ENCODE measurements at regions not wholly inside any gene's neighbourhood (a gene's known extent, or its start where the extent isn't known, plus 50 kb on each side); places are given as distances from the start of the nearest gene placed in this dataset.

DNA sequence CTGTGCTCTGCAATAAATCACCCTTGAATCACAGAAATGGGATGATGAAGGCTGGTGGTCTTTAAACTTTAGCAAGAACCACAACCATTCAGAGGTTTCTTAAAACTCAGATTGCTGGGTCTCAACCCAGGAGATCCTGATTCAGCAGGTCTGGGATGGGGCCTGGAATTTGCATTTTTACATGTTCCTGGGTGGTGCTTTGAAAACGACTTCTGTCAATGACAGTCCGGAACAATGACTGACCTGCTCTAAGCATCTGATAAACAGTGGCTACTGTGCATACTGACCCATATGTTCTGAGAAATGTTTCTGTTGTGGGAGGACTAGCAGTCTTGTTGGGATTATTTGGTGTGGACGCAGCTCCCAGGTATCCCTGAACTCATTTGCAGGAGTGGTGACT, 92.7 kb downstream of the GADD45G start:
- DNase-seq = no peak

DNA sequence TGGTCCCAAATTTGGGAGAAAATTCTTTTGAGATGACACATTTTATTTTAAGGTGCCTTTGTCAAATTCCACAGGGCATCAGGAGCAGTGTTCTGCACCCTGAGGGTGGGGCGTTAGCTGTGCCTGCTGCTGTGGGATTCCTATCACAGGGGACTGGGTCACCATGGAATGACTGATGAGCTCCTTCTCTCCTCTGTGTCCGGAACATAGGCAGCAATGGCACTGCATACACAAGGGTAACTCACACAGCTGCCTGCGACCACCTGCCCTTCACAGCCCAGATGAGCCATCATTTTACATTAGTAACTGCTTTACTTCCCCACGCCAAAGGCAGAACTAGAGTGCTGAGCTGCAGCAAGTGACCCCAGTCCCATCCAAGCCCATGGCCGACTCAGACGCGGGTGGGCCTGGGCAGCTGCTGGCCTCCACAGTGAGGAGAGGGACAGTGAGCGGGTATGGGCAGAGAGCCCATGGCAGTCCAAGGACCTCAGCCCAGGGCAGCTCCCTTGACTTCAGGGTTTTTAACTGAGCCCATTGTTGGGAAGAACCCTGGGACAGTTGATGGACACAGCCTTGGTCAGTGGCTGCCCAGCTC, 93.7 kb downstream of the GADD45G start:
- no peak for DNase-seq

DNA sequence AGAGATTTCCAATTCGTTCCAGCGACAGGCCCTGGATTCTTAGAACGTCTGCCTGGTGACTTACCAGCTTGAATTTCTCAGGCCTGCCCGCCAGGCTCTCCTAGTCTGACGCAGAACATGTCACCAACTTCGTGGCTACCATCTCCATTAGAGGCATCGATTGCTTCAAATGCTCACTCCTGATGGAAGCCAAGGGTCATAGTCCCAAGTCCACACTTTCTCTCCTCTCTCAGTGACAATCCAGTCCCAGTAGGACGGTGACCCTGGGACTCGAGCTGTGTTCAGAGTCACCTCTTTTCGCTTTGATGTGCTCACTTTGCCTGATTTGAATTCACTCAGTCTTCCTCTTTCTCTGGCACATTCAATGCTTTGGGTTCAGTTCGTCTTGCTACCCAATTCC, 94.8 kb downstream of the GADD45G start:
- DNase-seq = no peak

DNA sequence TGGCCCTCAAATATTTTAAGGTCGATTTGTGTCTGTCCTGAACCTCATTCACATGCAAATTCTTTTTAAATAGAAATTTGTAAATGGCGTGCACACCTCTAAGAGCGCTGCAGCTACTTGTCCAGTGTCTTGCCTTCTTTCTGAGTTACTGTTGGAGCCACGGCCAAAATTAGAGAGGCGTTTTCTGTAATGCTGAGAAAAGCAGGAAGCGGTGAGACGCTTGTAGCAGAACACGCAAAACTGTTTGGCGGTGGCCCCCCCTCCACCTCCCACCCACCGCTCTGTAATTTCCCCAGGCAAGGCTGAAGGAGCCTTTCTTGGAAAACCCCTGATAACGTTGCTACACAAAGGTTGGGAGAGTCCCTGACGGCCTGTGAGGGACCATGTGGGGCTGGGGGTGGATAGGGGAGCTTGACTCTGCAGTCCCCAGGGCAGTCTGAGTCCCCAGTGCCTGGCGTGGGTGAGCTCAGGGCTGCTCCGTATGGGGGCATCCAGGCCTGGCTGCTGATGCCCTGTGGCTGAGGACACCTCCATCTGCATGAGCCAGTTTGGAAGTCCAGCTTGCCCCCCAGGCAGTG, 96.5 kb downstream of the GADD45G start:
- peak; percentile 67 for DNase-seq

DNA sequence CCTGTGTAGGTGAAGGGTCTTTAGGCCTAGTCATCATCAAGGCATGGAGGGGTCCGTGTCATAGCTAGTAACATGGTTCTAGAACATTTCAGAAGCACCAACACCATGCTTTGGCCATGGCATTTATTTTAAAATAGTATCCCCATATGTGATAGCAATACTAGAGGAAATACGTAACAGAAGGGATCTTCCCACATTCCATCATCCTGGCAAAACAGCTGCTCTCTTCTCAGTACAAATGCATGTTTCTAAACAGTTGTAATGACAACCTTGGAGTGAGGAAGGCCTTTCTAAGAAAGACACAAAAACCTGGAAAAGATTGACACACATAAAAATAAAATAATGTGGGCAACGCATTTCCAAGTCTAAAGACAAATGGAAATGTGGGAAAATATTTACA, 97.6 kb downstream of the GADD45G start:
- no peak for DNase-seq

DNA sequence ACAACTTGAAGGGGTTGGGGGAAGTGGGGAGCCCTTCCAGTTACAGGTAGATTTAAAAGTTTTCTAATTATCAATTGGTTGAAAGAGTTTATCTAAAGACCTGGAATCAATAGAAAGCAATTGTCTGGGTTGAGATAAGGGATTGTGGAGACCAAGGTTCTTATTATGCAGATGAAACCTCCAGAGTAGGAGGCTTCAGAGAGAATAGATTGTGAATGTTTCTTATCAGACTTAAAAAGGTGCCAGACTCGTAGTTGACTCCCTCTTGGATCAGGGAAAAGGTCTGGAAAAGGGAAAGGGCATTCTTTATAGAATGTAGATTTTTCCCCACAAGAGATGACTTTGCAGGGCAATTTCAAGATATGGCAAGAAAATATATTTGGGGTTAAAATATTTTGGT, 100.8 kb downstream of the GADD45G start:
- DNase-seq = no peak

DNA sequence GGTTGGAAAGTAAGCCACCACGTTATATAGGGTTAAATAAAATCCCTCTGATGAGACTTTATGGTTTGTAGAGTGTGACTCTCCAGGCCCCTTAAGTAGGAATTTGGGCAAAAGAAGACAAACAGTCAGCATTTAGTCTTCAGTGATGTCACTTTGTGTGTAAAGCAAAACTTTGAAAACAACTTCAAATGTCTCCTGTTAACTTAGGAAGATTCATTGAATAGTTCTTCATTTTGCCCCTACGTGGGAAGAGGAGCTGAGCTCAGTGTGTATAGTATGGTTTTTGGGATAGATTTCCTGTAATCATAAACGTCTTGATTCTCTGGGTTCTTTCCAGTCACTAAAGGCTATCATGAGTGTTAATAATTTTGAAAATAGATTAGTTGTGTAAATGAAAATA, 101.3 kb downstream of the GADD45G start:
- no peak for DNase-seq

DNA sequence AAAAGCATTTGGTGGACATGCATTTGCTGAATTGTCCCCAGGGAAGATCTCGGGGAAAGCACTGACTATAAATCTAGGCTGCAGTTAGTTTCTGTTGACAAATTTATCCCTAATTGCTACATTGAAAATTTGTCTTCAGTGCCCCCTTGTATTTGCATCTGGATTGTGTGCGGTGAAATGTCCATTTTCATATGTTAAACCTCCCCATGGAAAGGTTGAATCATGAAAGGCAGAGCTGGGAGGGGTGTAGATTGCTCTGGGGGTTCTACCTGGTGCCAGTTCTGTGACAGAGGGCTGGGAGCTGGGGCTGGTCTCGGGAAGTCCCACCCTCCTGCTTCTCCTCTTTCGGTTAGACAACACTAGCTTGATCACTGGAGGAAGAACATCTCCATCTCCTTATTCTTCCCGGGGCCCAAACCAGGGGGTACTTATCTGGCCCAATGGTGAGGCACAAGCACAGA, 101.9 kb downstream of the GADD45G start:
- DNase-seq = no peak

DNA sequence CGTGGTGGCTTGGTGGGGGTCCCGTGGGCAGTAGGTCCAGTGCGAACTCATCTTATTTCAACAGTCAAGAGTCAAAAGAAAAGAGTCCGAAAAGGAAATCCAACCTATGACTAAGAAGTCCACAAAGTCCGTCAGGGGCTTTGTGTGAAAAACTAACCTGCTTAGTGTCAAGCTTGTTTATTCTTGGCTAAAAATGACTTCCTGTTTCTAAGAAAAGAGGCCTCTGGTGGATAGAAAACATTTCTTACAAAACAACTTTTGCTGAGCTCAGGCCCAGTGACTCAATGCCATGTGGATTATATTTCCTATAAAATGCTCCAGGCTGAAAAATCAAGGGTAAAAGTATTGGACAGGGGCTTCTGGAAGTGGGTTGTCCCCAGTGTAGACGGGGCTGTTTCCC, 105.9 kb downstream of the GADD45G start:
- no peak for DNase-seq

DNA sequence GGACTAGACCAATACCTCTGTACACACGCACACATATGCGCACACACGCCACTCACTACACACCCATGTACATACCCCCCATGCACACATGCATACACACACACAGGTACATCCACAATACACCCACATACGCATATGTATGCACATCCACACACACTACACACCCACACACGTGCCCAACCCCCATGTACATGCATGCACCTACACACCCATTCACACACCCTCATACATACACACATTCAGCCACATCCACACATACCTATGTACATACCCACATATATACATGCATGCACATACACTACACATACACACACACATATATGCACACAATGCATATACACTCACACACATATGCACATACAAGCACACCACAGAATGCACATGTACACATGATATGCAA, 107.1 kb downstream of the GADD45G start:
- DNase-seq = no peak

DNA sequence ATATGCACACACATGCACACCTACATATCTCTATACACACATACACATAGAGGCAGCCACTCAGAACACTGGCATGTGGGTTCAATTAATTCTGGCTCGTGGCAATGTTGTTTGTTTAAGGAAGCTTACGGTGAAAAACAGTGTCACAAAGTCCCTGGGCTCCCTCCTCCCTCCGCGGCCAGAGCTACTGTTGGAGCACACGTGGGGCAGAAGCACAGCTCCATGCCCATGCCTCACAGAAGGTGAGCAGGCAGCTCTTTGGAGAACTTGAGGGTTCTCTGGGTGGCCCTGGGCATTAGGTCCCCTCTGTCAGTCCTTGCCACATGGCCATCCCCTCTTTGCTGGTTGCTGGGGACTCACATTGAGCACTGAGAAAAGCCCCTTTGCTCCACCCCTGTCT, 107.5 kb downstream of the GADD45G start:
- no peak for DNase-seq

DNA sequence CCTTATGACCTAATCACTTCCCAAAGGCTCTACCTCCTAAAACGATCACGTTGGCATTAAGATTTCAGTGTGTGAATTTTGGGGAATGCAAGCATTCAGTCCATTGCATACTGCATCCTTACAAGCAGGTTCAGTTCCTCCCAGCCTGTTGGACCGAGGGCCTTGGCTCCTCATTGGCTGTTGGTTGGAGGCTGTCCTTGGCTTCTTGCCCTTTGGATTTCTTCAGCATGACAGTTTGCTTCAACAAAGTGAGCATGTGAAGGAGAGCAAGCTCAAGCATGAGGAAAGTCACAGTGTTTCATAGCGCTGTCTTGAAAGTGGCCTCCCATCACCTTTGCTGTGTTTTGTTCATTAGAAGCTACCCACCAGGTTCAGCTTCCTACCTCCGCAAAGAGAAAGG, 109.5 kb downstream of the GADD45G start:
- DNase-seq = no peak

DNA sequence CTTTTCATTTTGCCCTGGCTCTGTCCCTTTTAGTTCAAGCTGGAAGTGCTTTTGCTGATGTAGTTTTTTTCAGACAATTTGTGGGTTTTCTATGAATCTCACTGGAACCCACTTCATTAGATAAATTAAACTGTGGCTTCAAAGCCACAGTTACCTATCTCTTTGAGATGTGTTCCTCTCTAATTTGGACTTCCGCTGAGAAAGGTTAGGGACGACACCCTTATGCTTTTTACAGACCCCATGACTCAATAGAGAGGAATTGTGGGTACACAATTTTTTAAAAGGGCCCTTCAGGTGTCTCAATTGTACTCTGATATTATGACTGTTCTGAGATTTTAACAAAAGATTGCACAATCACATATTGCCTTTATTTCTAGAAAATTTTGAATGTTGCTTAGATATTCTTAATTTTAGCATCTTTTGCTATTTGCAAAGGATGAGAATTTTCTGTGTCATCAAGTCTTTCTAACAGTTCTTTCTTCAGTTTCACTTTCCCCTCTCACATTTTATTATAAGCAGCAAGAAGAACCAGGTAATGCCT, 110.6 kb downstream of the GADD45G start:
- DNase-seq = no peak

DNA sequence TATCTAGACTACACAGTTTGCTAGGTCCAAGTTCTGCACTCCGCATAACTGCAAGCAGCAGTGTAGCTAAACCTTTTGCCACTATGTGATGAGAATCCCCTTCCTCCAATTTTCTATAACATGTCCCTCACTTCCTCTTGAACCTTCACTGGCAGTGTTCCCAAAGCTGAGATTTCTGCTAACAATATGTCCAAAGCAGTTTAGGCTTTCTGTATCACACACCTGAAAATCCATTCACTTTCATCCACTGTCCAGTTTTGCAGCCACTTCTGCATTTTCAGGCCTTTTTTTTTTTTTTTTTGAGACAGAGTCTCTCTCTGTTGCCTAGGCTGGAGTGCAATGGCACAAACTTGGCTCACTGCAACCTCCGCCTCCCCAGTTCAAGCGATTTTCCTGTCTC, 111.1 kb downstream of the GADD45G start:
- DNase-seq = no peak

DNA sequence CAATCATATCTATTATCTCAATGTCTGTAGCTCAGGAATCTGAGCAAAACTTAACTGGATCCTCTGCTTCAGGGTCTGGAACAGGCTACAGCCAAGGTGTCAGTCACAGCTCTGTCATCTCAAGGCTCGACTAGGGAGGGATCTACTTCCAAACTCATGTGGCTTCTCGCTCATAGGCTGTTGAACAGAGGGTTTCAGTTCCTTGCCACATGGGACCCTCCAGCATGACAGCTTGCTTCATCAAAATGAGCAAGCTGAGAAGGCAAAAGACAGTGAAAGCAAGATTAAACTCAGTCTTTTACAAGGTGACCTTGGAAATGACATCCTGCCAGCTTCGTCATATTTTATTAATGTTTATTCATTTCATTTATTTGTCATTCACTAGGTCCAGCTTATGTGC, 111.7 kb downstream of the GADD45G start:
- no peak for DNase-seq

DNA sequence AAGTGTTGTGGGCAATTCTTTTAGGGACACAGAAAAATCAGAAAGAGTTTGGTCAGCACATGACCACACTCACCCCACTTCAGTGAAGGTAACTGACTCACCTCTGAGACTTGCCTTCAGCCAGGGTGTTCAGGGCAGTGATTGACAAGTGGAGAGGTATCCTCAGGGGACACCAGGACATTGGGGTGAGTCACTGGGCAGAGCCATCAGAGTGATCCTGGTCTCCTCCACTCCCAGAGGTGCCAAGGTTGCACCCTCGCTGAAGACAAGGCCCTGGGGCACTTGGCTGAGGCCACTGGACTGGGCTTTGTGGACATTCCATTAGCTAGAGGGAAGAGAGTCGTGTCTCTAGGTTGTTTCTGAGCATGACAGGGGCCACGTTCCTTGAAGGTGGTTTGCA, 113.4 kb downstream of the GADD45G start:
- DNase-seq = no peak

DNA sequence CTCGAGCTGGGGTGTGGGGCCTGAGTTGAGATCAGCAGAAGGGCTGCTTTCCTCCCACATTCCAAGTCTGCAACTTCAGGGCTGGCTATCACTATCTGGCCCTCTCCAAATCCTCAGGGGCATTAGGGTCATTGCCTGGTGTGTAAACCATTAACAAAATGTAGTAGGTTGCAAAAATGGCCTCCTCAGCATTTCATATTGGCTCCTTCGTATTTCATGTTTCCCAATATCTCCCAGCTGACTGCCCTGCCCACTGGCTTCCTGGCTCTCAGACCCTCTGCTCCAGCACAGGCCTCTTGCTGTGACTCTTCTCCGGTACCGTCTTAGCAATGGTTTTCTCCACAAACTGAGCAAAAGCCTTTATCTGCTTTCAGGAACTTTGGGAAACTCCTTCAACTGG, 113.8 kb downstream of the GADD45G start:
- no peak for DNase-seq

DNA sequence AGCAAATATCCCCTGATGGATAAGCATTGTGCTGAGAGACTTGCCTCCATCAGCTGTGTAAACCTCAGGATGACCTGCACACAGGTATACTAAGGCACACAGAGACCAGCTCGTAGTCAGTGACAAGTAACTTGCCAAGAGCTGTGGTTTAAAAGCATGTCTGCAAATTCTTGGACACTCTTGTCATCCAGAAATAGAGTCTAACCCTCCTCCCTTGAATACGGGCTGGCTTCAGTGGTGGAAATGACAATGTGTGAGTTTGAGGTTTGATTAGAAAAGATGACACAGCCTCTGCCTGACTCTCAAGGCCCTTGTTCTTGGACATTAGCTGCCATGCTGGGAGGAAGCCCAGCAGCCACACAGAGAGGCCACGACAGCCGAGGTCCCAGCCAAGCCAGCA, 114.4 kb downstream of the GADD45G start:
- DNase-seq = no peak

DNA sequence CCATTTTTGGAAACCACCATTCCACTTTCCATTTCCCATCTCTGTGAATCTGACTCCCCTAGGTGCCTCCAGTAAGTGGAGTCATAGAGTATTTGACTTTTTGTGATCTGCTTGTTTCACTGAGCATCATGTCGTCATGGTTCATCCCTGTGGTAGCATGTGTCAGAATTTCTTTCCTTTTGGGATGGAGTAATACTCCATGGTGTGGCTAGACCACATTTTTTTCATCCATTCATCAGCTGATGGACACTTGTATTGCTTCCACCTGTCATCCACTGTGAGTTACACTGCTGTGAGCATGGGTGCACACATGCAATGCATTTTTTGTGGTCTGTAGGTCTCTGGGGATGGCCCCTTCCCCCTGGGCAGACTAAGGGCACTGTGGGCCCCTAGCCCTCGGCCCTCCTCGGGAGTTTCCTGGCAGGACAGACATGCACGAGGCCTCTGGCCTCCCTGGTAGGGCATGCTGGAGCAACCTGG, 115.9 kb downstream of the GADD45G start:
- DNase-seq = no peak

DNA sequence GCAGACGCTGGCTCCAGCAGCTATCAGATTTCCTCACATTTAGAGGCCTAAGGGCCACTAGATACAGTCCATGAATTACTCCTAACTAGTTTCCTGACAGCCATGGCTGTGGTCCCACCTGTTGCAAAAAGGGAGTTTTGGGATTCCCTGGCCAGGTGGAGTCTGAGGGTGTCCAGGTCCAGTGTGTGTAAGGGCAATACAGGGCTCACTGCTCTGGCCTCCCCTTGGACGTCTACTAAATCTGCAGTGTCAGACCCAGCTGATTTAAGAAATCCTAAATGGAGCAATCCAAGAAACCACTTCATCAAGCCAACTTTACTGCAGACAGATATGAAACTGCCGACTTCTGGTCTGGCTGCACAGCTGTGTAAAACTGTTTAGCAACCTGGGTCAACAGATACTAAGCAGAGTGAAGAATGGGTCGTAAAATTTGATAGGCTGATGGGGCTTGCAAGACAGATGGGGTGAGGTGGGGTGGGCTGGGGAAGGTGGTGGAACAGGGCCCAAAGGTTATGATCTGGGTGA, 116.4 kb downstream of the GADD45G start:
- DNase-seq = no peak

DNA sequence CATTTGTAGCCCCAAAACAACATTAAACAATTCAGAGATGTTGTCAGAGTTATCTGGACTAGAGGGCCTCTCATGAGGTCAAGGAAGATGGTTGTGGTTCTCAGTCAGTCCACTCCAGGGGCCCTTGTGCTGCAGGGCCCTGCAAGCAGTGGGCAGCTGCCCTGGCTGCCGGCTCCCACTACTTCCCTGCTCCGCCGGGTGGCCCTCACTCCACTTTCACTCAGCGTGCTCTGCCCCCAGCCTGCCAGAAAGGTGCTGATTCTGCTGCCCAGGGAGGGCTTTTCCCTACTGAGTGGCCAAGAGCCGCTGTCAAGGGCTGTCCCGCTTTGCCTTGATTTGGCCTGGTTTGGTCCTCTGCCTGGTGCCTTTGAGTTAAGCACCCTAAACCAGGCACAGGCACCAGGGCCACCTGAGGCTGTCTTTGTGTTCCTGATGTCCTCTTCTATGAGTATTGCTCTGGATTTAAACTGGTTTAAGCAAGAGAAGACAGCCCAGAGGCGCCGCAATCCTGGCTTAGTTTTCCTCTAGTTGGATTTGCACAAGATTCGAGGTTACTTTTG, 117.2 kb downstream of the GADD45G start:
- DNase-seq = no peak

DNA sequence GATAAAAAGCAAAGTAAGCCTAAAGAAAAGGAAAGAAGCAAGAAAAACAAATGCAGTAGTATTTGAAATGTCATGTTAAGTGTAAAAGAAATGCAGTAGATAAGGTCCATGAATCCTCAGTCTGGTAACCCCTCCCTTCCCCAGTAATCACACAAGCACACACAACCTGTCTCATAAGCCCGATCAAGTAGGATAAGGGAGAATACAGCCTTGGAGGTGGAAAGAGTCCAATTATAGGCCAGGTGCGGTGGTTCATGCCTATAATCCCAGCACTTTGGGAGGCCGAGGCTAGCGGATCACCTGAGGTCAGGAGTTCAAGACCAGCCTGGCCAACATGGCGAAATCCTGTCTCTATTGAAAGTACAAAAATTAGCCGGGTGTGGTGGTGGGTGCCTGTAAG, 117.9 kb downstream of the GADD45G start:
- DNase-seq = no peak

DNA sequence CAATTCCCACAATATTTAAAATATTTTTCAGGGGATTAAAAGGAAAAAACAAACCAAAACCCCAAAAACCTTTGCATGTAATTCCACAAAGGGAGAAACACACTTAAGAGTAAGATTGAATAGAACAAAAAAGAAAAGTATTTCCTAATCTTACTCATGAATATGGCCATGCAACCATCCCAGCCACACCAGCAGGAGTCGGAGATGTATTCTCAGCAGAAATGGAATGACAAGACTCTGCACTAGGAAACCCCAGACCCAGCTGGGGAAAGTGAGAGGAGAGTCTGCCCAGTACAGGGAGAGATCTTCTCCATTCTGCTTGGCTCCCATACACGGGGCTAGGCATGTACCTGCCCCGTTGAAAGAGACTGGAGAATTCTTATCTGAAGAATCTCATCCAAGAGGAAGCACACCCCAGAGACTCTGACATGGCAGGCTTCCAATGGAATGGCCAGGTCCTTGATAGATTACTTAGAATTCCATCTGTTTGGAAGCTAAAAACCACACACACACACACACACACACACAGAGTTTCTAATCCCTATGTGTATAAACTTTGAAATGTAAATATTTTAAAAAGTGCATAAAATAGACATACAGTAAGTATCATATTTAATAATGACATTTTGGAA, 118.8 kb downstream of the GADD45G start:
- no peak for DNase-seq

DNA sequence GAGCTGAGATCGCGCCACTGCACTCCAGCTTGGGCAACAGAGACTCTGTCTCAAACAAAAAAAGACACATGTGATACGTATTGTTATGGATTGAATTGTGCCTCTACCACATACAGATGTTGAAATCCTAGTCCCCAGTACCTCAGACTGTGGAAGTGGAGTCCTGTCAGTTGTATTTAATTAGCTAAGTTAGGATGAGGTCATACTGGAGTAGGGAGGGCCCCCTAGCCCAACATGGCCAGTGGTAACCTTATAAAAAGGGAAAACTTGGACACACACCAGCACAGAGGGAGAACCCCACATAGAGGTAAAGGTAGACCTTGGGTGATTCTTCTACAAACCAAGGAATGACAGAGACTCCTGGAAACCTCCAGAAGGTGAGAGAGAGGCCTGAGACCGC, 119.8 kb downstream of the GADD45G start:
- no peak for DNase-seq

Data from activated T-cell treated with anti-CD3 and anti-CD28 coated beads for 4 hours (primary cell).